OCI-LY3 (cell line): ENCODE measurements at regions not wholly inside any gene's neighbourhood (a gene's known extent, or its start where the extent isn't known, plus 50 kb on each side); places are given as distances from the start of the nearest gene placed in this dataset.

Experiments used
- H2AFZ ChIP-seq: fragments of 200-600, 300-600 bp; shearing (Covaris generic); 2 replicates; pipeline ENCODE4 v1.6.0; 2014; ENCODE audit warnings: antibody characterized with exemption, low read depth, low read length
- H3K27ac ChIP-seq: fragments of 200-600, 300-600 bp; sonication (generic); 2 replicates; pipeline ENCODE4 v1.5.1; 2014; ENCODE audit warnings: mild to moderate bottlenecking, low read length, moderate library complexity, mixed read lengths
- H3K27me3 ChIP-seq: fragments of 200-600, 300-600 bp; sonication (generic); 2 replicates; pipeline ENCODE4 v1.6.1; 2014; ENCODE audit warnings: low read depth, low read length, mixed read lengths
- H3K36me3 ChIP-seq: fragments of 200-600, 300-600 bp; sonication (generic); replicated peaks from 2 replicates; pipeline ENCODE3; 2014; ENCODE audit warnings: low read depth, low read length, mixed read lengths
- H3K4me1 ChIP-seq: fragments of 300-600, 200-600 bp; sonication (generic); 2 replicates; pipeline ENCODE4 v1.6.1; 2014; ENCODE audit warnings: low read length, mixed read lengths
- H3K4me2 ChIP-seq: fragments of 200-600, 300-600 bp; sonication (generic); 2 replicates; pipeline ENCODE4 v1.6.1; 2014; ENCODE audit warnings: low read length, mixed read lengths
- H3K4me3 ChIP-seq: fragments of 300-600, 200-600 bp; sonication (generic); 2 replicates; pipeline ENCODE4 v1.5.1; 2014; ENCODE audit warnings: antibody characterized with exemption, mild to moderate bottlenecking, low read length, moderate library complexity
- H3K79me2 ChIP-seq: fragments of 300-600, 200-600 bp; shearing (Covaris generic); 2 replicates; pipeline ENCODE4 v1.6.1; 2014; ENCODE audit warnings: mild to moderate bottlenecking, low read length, mixed read lengths
- H3K9ac ChIP-seq: fragments of 300-600, 200-600 bp; shearing (Covaris generic); 2 replicates; pipeline ENCODE4 v1.6.0; 2014; ENCODE audit warnings: mild to moderate bottlenecking, low read length, moderate library complexity
- H3K9me3 ChIP-seq: fragments of 200-600, 300-600 bp; shearing (Covaris generic); 2 replicates; pipeline ENCODE4 v1.6.1; 2014; ENCODE audit warnings: low read length, mixed read lengths; ENCODE audit not compliant: insufficient read depth
- H4K20me1 ChIP-seq: fragments of 200-600, 300-600 bp; sonication (generic); 2 replicates; pipeline ENCODE4 v1.6.1; 2016; ENCODE audit warnings: low read length, mixed read lengths; ENCODE audit not compliant: insufficient read depth
- EZH2phosphoT487 ChIP-seq: fragments of 200-600 bp; shearing (Covaris generic); IDR thresholded peaks from 2 replicates; pipeline ENCODE4 v1.6.1; 2018; ENCODE audit warnings: antibody characterized with exemption, mixed run types, low read depth
- TF ChIP-seq, protein P1 (sequence below): fragments of 200-600, 300-600 bp; sonication (generic); IDR thresholded peaks from 2 replicates; pipeline ENCODE4 v1.5.1; 2014; ENCODE audit warnings: antibody characterized with exemption, low read length, low read depth

DNA sequence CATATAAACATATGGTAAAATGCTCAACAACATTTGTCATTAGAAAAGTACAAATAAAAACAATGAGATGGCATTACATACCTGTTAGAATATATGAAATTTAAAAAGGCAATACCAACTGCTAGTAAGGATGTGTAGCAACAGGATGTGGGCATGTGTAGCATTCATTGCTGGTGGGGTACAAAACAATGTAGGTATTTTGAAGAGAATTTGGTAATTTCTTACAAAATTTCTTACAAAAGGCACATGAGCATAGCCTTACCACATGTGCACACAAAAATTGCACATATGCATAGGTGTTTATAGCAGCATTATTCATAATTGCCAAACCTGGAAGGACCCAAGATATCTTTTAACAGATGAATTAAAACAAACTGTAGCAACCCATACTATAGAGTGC lies 1355.1 kb upstream of the CITED2 start:
- H3K4me3 ChIP-seq: no peak overlapping the region
- H3K27me3 ChIP-seq: no peaks in the 10 kb centered on the region
- H3K4me1 ChIP-seq: no peaks in the 10 kb centered on the region
- no peaks in the 10 kb centered on the region for H3K79me2 ChIP-seq
- H4K20me1 ChIP-seq: no peaks in the 10 kb centered on the region
- no peak overlapping the region for H3K27ac ChIP-seq
- H3K36me3 ChIP-seq: no peaks in the 10 kb centered on the region
- H2AFZ ChIP-seq: no peak overlapping the region
- no peak overlapping the region for H3K9ac ChIP-seq
- TF ChIP-seq, protein P1, sequence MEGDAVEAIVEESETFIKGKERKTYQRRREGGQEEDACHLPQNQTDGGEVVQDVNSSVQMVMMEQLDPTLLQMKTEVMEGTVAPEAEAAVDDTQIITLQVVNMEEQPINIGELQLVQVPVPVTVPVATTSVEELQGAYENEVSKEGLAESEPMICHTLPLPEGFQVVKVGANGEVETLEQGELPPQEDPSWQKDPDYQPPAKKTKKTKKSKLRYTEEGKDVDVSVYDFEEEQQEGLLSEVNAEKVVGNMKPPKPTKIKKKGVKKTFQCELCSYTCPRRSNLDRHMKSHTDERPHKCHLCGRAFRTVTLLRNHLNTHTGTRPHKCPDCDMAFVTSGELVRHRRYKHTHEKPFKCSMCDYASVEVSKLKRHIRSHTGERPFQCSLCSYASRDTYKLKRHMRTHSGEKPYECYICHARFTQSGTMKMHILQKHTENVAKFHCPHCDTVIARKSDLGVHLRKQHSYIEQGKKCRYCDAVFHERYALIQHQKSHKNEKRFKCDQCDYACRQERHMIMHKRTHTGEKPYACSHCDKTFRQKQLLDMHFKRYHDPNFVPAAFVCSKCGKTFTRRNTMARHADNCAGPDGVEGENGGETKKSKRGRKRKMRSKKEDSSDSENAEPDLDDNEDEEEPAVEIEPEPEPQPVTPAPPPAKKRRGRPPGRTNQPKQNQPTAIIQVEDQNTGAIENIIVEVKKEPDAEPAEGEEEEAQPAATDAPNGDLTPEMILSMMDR: no peak
- TF ChIP-seq EZH2phosphoT487: no peak
- no peak overlapping the region for H3K4me2 ChIP-seq
- H3K9me3 ChIP-seq: no peaks in the 10 kb centered on the region

DNA sequence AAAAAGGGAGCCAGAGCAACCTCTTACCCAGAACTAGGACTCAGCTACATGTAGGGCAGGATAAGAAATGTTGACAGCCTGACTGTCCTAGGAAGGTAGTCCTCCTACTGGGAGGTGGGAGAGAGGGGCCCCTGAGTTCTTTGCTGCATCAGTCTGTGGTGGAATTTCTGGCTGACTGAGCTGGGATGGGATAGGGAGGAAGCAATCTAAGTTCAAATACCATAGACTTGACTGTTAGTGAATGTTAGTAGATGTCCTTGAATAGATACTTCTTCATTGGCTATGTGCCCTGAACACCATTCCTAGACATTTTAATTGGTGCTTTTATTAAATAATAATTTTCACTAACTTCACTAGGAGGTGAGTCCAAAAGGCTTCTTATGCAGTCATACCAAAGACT lies 1343.6 kb upstream of the CITED2 start:
- Histone ChIP-seq H3K36me3 (no peaks in the 10 kb centered on the region), H3K4me3 (no peak overlapping the region), H4K20me1 (no peaks in the 10 kb centered on the region), H3K79me2 (no peaks in the 10 kb centered on the region), H3K27ac (no peak overlapping the region), H2AFZ (no peak overlapping the region), H3K4me1 (no peaks in the 10 kb centered on the region), H3K9me3 (no peaks in the 10 kb centered on the region), H3K4me2 (no peak overlapping the region), H3K9ac (no peak overlapping the region), H3K27me3 (no peaks in the 10 kb centered on the region)
- TF ChIP-seq EZH2phosphoT487: no peak
- TF ChIP-seq, protein P1: no peak

DNA sequence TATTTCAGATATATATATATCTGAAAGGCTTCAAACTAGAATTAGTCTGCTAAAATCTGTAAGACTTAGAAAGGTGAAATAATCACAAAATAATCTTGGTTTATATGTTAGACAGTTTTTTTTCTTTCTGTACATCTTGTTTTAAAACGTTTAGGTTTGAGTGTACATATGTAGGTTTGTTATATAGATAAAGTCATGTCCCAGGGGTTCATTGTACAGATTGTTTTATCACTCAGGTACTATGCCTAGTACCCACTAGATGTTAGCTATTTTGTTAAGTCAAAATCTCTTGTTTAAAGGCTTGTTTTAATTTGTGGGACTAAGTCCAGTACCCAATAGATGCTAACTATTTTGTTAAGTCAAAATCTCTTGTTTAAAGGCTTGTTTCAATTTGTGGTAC lies 1339.0 kb upstream of the CITED2 start:
- no peak overlapping the region for H2AFZ ChIP-seq
- TF ChIP-seq EZH2phosphoT487: no peak
- TF ChIP-seq, protein P1: no peak

DNA sequence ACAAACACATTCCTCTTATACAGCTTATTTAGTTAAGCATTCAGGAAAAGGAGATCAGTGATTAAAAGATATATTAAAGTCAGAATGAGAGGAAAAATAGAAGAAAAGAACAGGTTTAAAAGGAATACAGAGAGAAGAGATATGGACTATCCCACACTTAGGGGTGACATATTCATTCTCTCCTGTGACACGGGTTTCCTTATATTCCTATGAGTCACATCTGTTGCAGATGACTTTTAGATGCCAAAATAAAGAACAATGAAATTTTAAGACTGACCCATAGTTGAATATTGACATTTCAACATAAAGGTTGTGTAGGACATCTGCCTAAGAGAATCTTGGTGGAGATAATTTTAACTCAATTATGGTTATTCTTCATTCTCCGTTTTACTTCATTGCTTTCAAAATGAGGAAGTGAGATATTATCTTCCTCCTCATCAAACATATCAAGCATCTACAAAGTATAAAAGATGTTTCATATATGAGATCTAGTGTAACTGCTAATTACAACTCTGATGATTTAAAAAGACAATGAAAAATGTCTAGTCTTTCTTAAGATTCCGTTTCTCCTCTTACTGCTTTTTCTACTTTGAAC lies 1336.7 kb upstream of the CITED2 start:
- no peak for TF ChIP-seq EZH2phosphoT487
- TF ChIP-seq, protein P1: no peak
- H3K9ac ChIP-seq: no peak overlapping the region
- H2AFZ ChIP-seq: no peak overlapping the region

More for the DNA sequence above, 1339.0 kb upstream of the CITED2 start:
- no peaks in the 10 kb centered on the region for H4K20me1 ChIP-seq
- no peak overlapping the region for H3K4me2 ChIP-seq
- H3K79me2 ChIP-seq: no peaks in the 10 kb centered on the region
- no peak overlapping the region for H3K9ac ChIP-seq
- no peaks in the 10 kb centered on the region for H3K36me3 ChIP-seq
- no peak overlapping the region for H3K4me3 ChIP-seq
- peaks cover 10% of the 10 kb centered on the region; the same call in 1 of the 2 replicates for H3K4me1 ChIP-seq
- H3K9me3 ChIP-seq: no peaks in the 10 kb centered on the region
- H3K27ac ChIP-seq: no peak overlapping the region
- no peaks in the 10 kb centered on the region for H3K27me3 ChIP-seq

More for the DNA sequence above, 1336.7 kb upstream of the CITED2 start:
- Histone ChIP-seq H3K79me2 (no peaks in the 10 kb centered on the region), H3K27me3 (no peaks in the 10 kb centered on the region), H3K4me2 (no peak overlapping the region), H3K4me1 (peaks cover 10% of the 10 kb centered on the region; the same call in 1 of the 2 replicates), H3K27ac (no peak overlapping the region), H3K9me3 (no peaks in the 10 kb centered on the region), H4K20me1 (no peaks in the 10 kb centered on the region), H3K4me3 (no peak overlapping the region), H3K36me3 (no peaks in the 10 kb centered on the region)
